CD4-positive, alpha-beta memory T cell (primary cell): ENCODE measurements at regions not wholly inside any gene's neighbourhood (a gene's known extent, or its start where the extent isn't known, plus 50 kb on each side); places are given as distances from the start of the nearest gene placed in this dataset.

Source experiments
- CTCF ChIA-PET: fragments of 350-600 bp; sonication (Branson Sonifier 250); formaldehyde crosslinking; loops from one replicate; lab custom pipeline; 2021; ENCODE audit warnings: inconsistent platforms; ENCODE audit not compliant: partially characterized antibody; lab: Charles Lee
- POLR2A ChIA-PET: fragments of 350-600 bp; sonication (Branson Sonifier 250); formaldehyde crosslinking; loops from one replicate; lab custom pipeline; 2021; ENCODE audit not compliant: partially characterized antibody; lab: Charles Lee
- DNase-seq, 5 donors: peaks; one replicate each; pipeline versions ENCODE4 v3.0.0 to v3.0.0-alpha.2; 2020 to 2022; ENCODE audit warnings: mixed read lengths in 1 of 5
- H3K27ac ChIP-seq: one replicate; pipeline ENCODE4 v1.7.0; 2013; ENCODE audit warnings: low read depth, low read length
- H3K27me3 ChIP-seq: 2 replicates; pipeline ENCODE4 v1.7.0; 2013; ENCODE audit warnings: mild to moderate bottlenecking, low read length, moderate library complexity; ENCODE audit not compliant: insufficient read depth
- H3K36me3 ChIP-seq: 2 replicates; pipeline ENCODE4 v1.7.0; 2013; ENCODE audit warnings: mild to moderate bottlenecking, low read length, moderate library complexity; ENCODE audit not compliant: insufficient read depth
- H3K4me1 ChIP-seq: 2 replicates; pipeline ENCODE4 v1.7.0; 2013; ENCODE audit warnings: mild to moderate bottlenecking, low read length, moderate library complexity; ENCODE audit not compliant: insufficient read depth
- H3K4me3 ChIP-seq, 2 donors: one replicate each; pipeline ENCODE4 v1.7.0; 2013; ENCODE audit warnings: low read length in 2 of 2, mild to moderate bottlenecking in 1 of 2
- H3K9me3 ChIP-seq, 2 donors: one replicate each; pipeline ENCODE4 v1.7.0; 2013; ENCODE audit warnings: low read length in 2 of 2, control low read depth in 1 of 2; ENCODE audit not compliant: control insufficient read depth in 1 of 2
- H3K27ac Mint-ChIP-seq, 7 donors: one replicate each; pipeline ENCODE4 v1.8.0; 2020 to 2021; ENCODE audit warnings: mixed read lengths in 7 of 7, mild to moderate bottlenecking in 6 of 7, inconsistent platforms in 3 of 7, moderate library complexity in 3 of 7
- H3K27me3 Mint-ChIP-seq, 2 donors: one replicate each; pipeline ENCODE4 v1.8.0; 2020 to 2021; ENCODE audit warnings: mixed read lengths in 2 of 2
- H3K36me3 Mint-ChIP-seq, 2 donors: one replicate each; pipeline ENCODE4 v1.8.0; 2020 to 2021; ENCODE audit warnings: mixed read lengths in 2 of 2, inconsistent platforms in 1 of 2, mild to moderate bottlenecking in 1 of 2
- H3K4me1 Mint-ChIP-seq, 4 donors: one replicate each; pipeline ENCODE4 v1.8.0; 2020 to 2021; ENCODE audit warnings: mixed read lengths in 4 of 4, mild to moderate bottlenecking in 1 of 4
- H3K4me3 Mint-ChIP-seq, 8 donors: one replicate each; pipeline ENCODE4 v1.8.0; 2020 to 2021; ENCODE audit warnings: mixed read lengths in 8 of 8, mild to moderate bottlenecking in 7 of 8, moderate library complexity in 6 of 8, inconsistent platforms in 3 of 8
- H3K9me3 Mint-ChIP-seq, 8 donors: one replicate each; pipeline ENCODE4 v1.8.0; 2020 to 2021; ENCODE audit warnings: mixed read lengths in 8 of 8, mild to moderate bottlenecking in 5 of 8, inconsistent platforms in 3 of 8, moderate library complexity in 1 of 8
- intact Hi-C: fragments of 100-400 bp; cut with micrococcal nuclease; formaldehyde crosslinking; loops from one replicate; pipeline ENCODE4 v1.15.1; 2023

DNA sequence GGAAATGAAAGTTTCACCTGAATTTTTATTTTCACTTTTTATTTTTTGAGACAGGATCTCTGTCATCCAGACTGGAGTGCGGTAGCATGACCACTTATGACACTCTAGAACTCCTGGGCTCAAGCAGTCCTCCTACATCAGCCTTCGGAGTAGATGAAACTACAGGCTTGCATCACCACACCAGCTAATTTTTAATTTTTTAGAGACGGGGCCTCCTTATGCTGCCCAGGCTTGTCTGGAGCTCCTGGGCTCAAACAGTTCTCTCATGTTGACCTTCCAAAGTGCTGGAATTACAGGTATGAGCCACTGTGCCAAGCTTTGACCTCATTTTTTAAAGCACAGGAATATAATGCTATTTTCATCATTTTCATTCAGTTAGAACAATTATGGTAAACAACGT lies 297.0 kb upstream of the KLHL1 start:
- Mint-ChIP-seq H3K27me3 (no peaks in the 10 kb centered on the region), H3K4me1 (no peaks in the 10 kb centered on the region), H3K9me3 (peaks cover 0 to 4% (median 2%) of the 10 kb centered on the region in 8 donors), H3K4me3 (no peak overlapping the region), H3K27ac (no peak overlapping the region), H3K36me3 (no peaks in the 10 kb centered on the region)
- Histone ChIP-seq H3K9me3 (no peaks in the 10 kb centered on the region), H3K27ac (no peak overlapping the region), H3K4me1 (no peaks in the 10 kb centered on the region), H3K36me3 (no peaks in the 10 kb centered on the region), H3K4me3 (no peak overlapping the region), H3K27me3 (no peaks in the 10 kb centered on the region)
- no peak for DNase-seq
- CTCF ChIA-PET, result no interaction called here
- intact Hi-C loops, result no loop called here
- POLR2A ChIA-PET, result no interaction called here

DNA sequence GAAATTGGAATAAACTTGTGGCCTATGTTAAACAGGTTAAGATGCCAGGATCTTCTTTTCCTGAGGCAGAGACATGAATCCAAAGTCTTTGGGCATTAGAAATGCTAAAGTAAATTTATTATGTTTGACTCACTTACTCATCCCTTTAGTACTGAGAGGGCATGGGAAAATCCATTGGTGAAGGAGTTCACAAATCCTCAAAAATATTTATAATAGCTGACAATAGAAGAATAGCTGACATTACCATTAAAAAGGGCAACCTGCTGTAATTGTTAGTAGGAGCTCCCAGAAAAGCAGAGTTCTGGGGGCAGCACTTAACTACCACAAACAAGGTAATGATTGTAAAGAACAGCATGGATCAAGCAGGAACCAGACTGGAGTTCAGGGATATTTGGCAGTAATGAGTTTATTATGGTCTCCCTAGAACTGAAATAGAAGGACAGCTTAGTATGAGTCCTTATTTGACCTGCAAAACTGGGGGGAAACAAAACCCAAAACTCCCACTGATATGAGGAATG lies 285.8 kb upstream of the KLHL1 start:
- intact Hi-C loops, result no loop called here
- no peak overlapping the region for H3K4me3 Mint-ChIP-seq
- Histone ChIP-seq H3K36me3 (no peaks in the 10 kb centered on the region), H3K27ac (no peak overlapping the region), H3K4me1 (no peaks in the 10 kb centered on the region), H3K27me3 (no peaks in the 10 kb centered on the region), H3K9me3 (no peaks in the 10 kb centered on the region), H3K4me3 (no peak overlapping the region)
- no peaks in the 10 kb centered on the region for H3K36me3 Mint-ChIP-seq
- ChIA-PET POLR2A (no interaction called here), CTCF (no interaction called here)
- peaks cover 0 to 6% (median under 1%) of the 10 kb centered on the region in 8 donors for H3K9me3 Mint-ChIP-seq
- H3K27me3 Mint-ChIP-seq, result no peaks in the 10 kb centered on the region
- H3K27ac Mint-ChIP-seq, result no peak overlapping the region
- no peak for DNase-seq
- H3K4me1 Mint-ChIP-seq, result no peaks in the 10 kb centered on the region

DNA sequence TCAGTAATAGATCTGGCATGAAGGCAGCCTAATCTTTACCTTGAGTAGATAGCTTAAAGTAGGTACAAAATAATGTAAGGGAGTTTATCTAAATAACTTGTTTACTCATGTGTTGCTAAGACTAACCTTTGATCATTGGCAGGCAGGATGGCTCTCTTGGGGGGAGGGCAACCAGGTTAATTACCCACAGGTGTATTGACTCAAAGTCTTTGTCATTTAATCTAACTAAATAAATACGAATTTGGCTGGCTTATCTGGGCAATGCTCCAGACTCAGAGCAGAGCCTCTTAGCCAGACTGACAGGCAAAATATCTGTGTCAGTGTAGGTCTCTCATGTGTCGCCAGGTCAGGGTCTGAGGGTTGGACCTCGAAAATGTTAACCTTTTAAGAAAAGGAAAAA lies 283.4 kb upstream of the KLHL1 start:
- POLR2A ChIA-PET, result no interaction called here
- Histone ChIP-seq H3K9me3 (no peaks in the 10 kb centered on the region), H3K36me3 (no peaks in the 10 kb centered on the region), H3K4me3 (no peak overlapping the region), H3K27ac (no peak overlapping the region), H3K27me3 (no peaks in the 10 kb centered on the region), H3K4me1 (no peaks in the 10 kb centered on the region)
- H3K27ac Mint-ChIP-seq, result no peak overlapping the region
- H3K9me3 Mint-ChIP-seq, result peaks cover 0 to 6% (median 1%) of the 10 kb centered on the region in 8 donors
- no peaks in the 10 kb centered on the region for H3K36me3 Mint-ChIP-seq
- no peaks in the 10 kb centered on the region for H3K4me1 Mint-ChIP-seq
- H3K4me3 Mint-ChIP-seq, result no peak overlapping the region
- CTCF ChIA-PET, result no interaction called here
- intact Hi-C loops, result no loop called here
- DNase-seq, result no peak
- H3K27me3 Mint-ChIP-seq, result no peaks in the 10 kb centered on the region

DNA sequence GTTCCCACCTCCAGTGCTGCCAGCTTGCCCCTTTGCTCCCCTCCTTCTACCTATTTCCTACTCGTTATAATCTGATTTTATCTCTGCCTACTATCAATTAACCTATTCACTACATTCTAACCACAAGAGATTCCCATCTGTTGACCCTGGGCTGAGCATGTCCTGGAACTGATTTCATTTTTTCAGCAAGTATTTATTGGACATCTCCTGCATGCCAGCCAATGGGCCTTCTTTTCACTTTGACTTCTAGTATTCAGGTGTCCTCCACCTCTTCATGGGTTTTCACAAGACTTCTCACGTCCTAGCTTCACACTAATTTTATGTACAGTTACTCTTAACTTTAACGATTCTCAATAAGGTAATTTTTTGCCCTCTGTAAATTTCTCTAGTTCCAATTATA lies 282.7 kb upstream of the KLHL1 start:
- POLR2A ChIA-PET, result no interaction called here

DNA sequence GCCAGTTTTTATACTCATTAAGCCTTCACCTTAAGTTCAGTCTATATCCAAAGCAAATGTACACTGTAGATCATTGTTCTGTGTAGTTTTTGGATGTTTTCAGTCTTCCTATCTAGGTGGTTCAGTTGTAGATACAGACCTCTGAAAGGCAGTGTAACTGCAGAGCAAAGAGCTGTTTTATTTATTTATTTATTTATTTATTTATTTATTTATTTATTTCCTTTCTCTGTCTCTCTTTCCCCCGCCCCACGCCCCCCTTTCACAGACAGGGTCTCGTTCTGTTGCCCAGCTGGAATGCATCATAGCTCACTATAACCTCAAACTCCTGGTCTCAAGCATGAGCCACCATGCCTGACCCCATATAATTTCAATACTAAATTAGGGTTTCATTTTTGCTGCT lies 281.8 kb upstream of the KLHL1 start:
- no peak overlapping the region for H3K27ac Mint-ChIP-seq
- no peak for DNase-seq
- Histone ChIP-seq H3K4me3 (no peak overlapping the region), H3K27ac (no peak overlapping the region), H3K27me3 (no peaks in the 10 kb centered on the region), H3K36me3 (no peaks in the 10 kb centered on the region), H3K4me1 (no peaks in the 10 kb centered on the region), H3K9me3 (no peaks in the 10 kb centered on the region)
- intact Hi-C loops, result no loop called here
- H3K9me3 Mint-ChIP-seq, result peaks cover 0 to 6% (median 1%) of the 10 kb centered on the region in 8 donors
- no peak overlapping the region for H3K4me3 Mint-ChIP-seq
- no peaks in the 10 kb centered on the region for H3K4me1 Mint-ChIP-seq
- POLR2A ChIA-PET, result no interaction called here
- H3K27me3 Mint-ChIP-seq, result no peaks in the 10 kb centered on the region
- no peaks in the 10 kb centered on the region for H3K36me3 Mint-ChIP-seq
- CTCF ChIA-PET, result interaction anchor here (1.3 kb wide), 1 partner anchor 20 kb away, joined by 3 read pairs; no protein-coding TSS in a partner anchor

More for the DNA sequence above, 282.7 kb upstream of the KLHL1 start:
- H3K4me3 ChIP-seq, result no peak overlapping the region
- Mint-ChIP-seq H3K36me3 (no peaks in the 10 kb centered on the region), H3K4me1 (no peaks in the 10 kb centered on the region), H3K9me3 (peaks cover 0 to 6% (median 1%) of the 10 kb centered on the region in 8 donors), H3K27ac (no peak overlapping the region), H3K27me3 (no peaks in the 10 kb centered on the region), H3K4me3 (peak overlapping the region in 1 of 8 donors; percentile 14)
- intact Hi-C loops, result no loop called here
- DNase-seq, result no peak
- no peaks in the 10 kb centered on the region for H3K9me3 ChIP-seq
- no peak overlapping the region for H3K27ac ChIP-seq
- CTCF ChIA-PET, result interaction anchor here (1.3 kb wide), 1 partner anchor 20 kb away, joined by 3 read pairs; no protein-coding TSS in a partner anchor
- H3K36me3 ChIP-seq, result no peaks in the 10 kb centered on the region
- H3K4me1 ChIP-seq, result no peaks in the 10 kb centered on the region
- H3K27me3 ChIP-seq, result no peaks in the 10 kb centered on the region

DNA sequence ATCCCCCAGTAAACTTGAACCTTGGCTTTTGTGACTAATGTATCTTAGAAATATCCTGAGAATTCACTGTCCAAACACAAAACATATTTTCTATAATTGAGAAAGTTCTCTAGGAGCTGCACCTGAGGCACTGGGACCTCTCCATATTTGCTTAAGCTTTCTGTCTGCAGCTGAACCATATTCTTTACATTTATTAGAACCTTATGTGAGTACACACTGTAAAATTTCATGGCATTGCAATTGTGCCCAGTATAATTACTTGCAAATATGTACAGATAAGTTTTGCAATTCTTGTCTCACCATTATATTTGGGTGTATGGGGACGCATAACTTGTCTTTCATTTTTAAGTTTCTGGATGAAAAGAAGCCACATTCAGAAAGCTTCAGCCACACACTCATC lies 280.7 kb upstream of the KLHL1 start:
- CTCF ChIA-PET, result no interaction called here
- H3K4me1 Mint-ChIP-seq, result no peaks in the 10 kb centered on the region
- intact Hi-C loops, result no loop called here
- H3K27ac Mint-ChIP-seq, result no peak overlapping the region
- no peaks in the 10 kb centered on the region for H3K27me3 Mint-ChIP-seq
- H3K36me3 Mint-ChIP-seq, result no peaks in the 10 kb centered on the region
- H3K9me3 Mint-ChIP-seq, result peaks cover 0 to 6% (median 2%) of the 10 kb centered on the region in 8 donors
- Histone ChIP-seq H3K36me3 (no peaks in the 10 kb centered on the region), H3K4me1 (no peaks in the 10 kb centered on the region), H3K27me3 (no peaks in the 10 kb centered on the region), H3K9me3 (no peaks in the 10 kb centered on the region), H3K4me3 (no peak overlapping the region), H3K27ac (no peak overlapping the region)
- no peak overlapping the region for H3K4me3 Mint-ChIP-seq
- DNase-seq, result no peak
- POLR2A ChIA-PET, result no interaction called here

DNA sequence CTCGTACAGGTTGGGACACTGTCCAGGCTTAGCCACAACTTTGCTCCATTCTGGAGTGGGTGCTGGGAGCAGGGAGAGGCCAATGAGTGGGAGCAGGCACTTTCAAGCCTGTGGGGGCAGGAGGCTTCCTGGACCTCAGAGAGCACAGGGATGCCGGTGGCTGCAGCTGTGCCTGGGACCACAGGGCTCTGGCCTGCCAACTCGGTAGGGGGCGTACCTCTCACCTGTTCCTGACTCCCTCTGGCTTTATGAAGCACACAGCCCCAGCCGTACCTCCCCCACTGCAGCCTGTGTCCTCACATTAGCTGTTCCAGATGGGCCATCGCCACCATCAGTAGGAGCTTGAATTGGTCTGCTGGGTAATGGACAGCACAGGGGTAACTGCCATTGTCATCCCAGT lies 278.7 kb upstream of the KLHL1 start:
- Histone ChIP-seq H3K27ac (no peak overlapping the region), H3K9me3 (no peaks in the 10 kb centered on the region), H3K4me3 (no peak overlapping the region), H3K27me3 (no peaks in the 10 kb centered on the region), H3K36me3 (no peaks in the 10 kb centered on the region), H3K4me1 (no peaks in the 10 kb centered on the region)
- intact Hi-C loops, result no loop called here
- DNase-seq, result no peak
- Mint-ChIP-seq H3K27ac (no peak overlapping the region), H3K36me3 (no peaks in the 10 kb centered on the region), H3K4me3 (no peak overlapping the region), H3K9me3 (peaks cover 0 to 6% (median under 1%) of the 10 kb centered on the region in 8 donors), H3K27me3 (no peaks in the 10 kb centered on the region), H3K4me1 (no peaks in the 10 kb centered on the region)
- POLR2A ChIA-PET, result no interaction called here
- CTCF ChIA-PET, result no interaction called here

DNA sequence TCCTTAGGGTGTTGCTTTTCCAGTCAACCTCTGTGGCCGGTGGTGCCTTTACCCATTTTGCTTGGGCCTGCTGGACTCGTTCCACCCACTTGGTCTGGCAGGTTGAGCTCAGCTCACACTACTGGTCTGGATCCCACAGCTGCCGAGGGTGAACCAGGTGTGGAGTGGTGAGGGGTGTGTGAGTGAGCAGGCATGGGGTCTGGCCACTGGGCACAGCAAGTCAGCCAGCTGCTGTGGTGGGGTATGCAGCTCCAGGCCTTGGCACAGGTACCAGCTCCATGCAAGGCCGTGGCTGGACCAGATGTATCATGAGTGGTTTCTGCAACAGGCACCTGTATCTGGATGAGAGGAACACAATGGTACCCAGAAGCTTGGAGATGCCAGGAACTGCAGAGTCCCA lies 277.6 kb upstream of the KLHL1 start:
- peaks cover 0 to 7% (median 0%) of the 10 kb centered on the region in 8 donors for H3K9me3 Mint-ChIP-seq
- CTCF ChIA-PET, result no interaction called here

More for the DNA sequence above, 277.6 kb upstream of the KLHL1 start:
- POLR2A ChIA-PET, result no interaction called here
- DNase-seq, result no peak
- H3K9me3 ChIP-seq, result no peaks in the 10 kb centered on the region
- Mint-ChIP-seq H3K36me3 (no peaks in the 10 kb centered on the region), H3K4me3 (no peak overlapping the region), H3K4me1 (no peaks in the 10 kb centered on the region), H3K27me3 (no peaks in the 10 kb centered on the region), H3K27ac (no peak overlapping the region)
- no peaks in the 10 kb centered on the region for H3K27me3 ChIP-seq
- H3K4me3 ChIP-seq, result no peak overlapping the region
- intact Hi-C loops, result no loop called here
- no peaks in the 10 kb centered on the region for H3K4me1 ChIP-seq
- H3K36me3 ChIP-seq, result no peaks in the 10 kb centered on the region
- H3K27ac ChIP-seq, result no peak overlapping the region
